Liver (tissue), 8 donors: ENCODE measurements at regions not wholly inside any gene's neighbourhood (a gene's known extent, or its start where the extent isn't known, plus 50 kb on each side); places are given as distances from the start of the nearest gene placed in this dataset.

Experiments used
- DNase-seq: peaks from one replicate; pipeline ENCODE4 v3.0.0-alpha.2; 2017; ENCODE audit warnings: low spot score
- H3K27ac ChIP-seq, 2 donors: one replicate each; pipeline ENCODE4 v1.7.0; 2013; ENCODE audit warnings: inconsistent platforms in 2 of 2, low read length in 2 of 2, control low read depth in 1 of 2, low read depth in 1 of 2, mild to moderate bottlenecking in 1 of 2
- H3K27me3 ChIP-seq, 4 donors: one replicate each; pipeline versions ENCODE4 v1.6.1 to v1.7.0; 2013; ENCODE audit warnings: low read length in 3 of 4, inconsistent platforms in 1 of 4, mild to moderate bottlenecking in 1 of 4, moderate library complexity in 1 of 4; ENCODE audit not compliant: control insufficient read depth in 4 of 4, insufficient read depth in 4 of 4
- H3K36me3 ChIP-seq, 4 donors: one replicate each; pipeline versions ENCODE4 v1.6.1 to v1.7.0; 2013; ENCODE audit warnings: low read length in 3 of 4, mild to moderate bottlenecking in 3 of 4, low read depth in 1 of 4, moderate library complexity in 1 of 4; ENCODE audit not compliant: control insufficient read depth in 4 of 4, insufficient read depth in 3 of 4
- H3K4me1 ChIP-seq, 4 donors: one replicate each; pipeline versions ENCODE4 v1.6.1 to v1.7.0; 2013; ENCODE audit warnings: low read length in 3 of 4, mild to moderate bottlenecking in 3 of 4, moderate library complexity in 1 of 4; ENCODE audit not compliant: control insufficient read depth in 4 of 4, insufficient read depth in 4 of 4
- H3K4me3 ChIP-seq, 3 donors: one replicate each; pipeline versions ENCODE4 v1.6.1 to v1.7.0; 2013; ENCODE audit warnings: low read length in 3 of 3, control low read depth in 1 of 3, low read depth in 1 of 3, mild to moderate bottlenecking in 1 of 3
- H3K9ac ChIP-seq, 2 donors: one replicate each; pipeline ENCODE4 v1.7.0; 2013; ENCODE audit warnings: low read length in 2 of 2, mild to moderate bottlenecking in 2 of 2, moderate library complexity in 2 of 2, control low read depth in 1 of 2, low read depth in 1 of 2
- H3K9me3 ChIP-seq, 4 donors: one replicate each; pipeline versions ENCODE4 v1.6.1 to v1.7.0; 2013; ENCODE audit warnings: low read length in 3 of 4; ENCODE audit not compliant: control insufficient read depth in 4 of 4
- EGR1 ChIP-seq, 2 donors: IDR thresholded peaks; 2 replicates each; pipeline ENCODE4 v1.6.1; 2016 to 2018; ENCODE audit warnings: antibody characterized with exemption in 2 of 2, low read depth in 2 of 2
- FOXA1 ChIP-seq: IDR thresholded peaks from 2 replicates; pipeline ENCODE4 v1.6.1; 2016; ENCODE audit warnings: antibody characterized with exemption
- FOXA2 ChIP-seq: IDR thresholded peaks from 2 replicates; pipeline ENCODE4 v1.6.1; 2016; ENCODE audit warnings: antibody characterized with exemption
- GABPA ChIP-seq, 2 donors: IDR thresholded peaks in 1 of 2; conservative IDR thresholded peaks in 1 of 2; 2 replicates each; pipeline ENCODE4 v1.6.1; 2016; ENCODE audit warnings: antibody characterized with exemption in 2 of 2, mild to moderate bottlenecking in 1 of 2, moderate library complexity in 1 of 2
- HNF4A ChIP-seq, 2 donors: conservative IDR thresholded peaks; 2 replicates each; pipeline ENCODE4 v1.6.1; 2016; ENCODE audit warnings: antibody characterized with exemption in 2 of 2, mild to moderate bottlenecking in 2 of 2
- HNF4G ChIP-seq: IDR thresholded peaks from 2 replicates; pipeline ENCODE4 v1.6.1; 2016; ENCODE audit warnings: antibody characterized with exemption
- JUND ChIP-seq, 2 donors: IDR thresholded peaks; 2 replicates each; pipeline ENCODE4 v1.6.1; 2016; ENCODE audit warnings: antibody characterized with exemption in 2 of 2
- NR2F2 ChIP-seq: IDR thresholded peaks from 2 replicates; pipeline ENCODE4 v1.6.1; 2016; ENCODE audit warnings: antibody characterized with exemption
- RAD21 ChIP-seq, 2 donors: IDR thresholded peaks; 2 replicates each; pipeline ENCODE4 v1.6.1; 2016; ENCODE audit warnings: antibody characterized with exemption in 2 of 2, mild to moderate bottlenecking in 2 of 2
- RXRA ChIP-seq, 2 donors: IDR thresholded peaks; 2 replicates each; pipeline ENCODE4 v1.6.1; 2017 to 2018; ENCODE audit warnings: antibody characterized with exemption in 2 of 2, mild to moderate bottlenecking in 1 of 2
- SP1 ChIP-seq: IDR thresholded peaks from 2 replicates; pipeline ENCODE4 v1.6.1; 2018; ENCODE audit warnings: antibody characterized with exemption, mild to moderate bottlenecking
- TAF1 ChIP-seq: conservative IDR thresholded peaks from 2 replicates; pipeline ENCODE4 v1.6.1; 2016; ENCODE audit warnings: antibody characterized with exemption, mild to moderate bottlenecking
- YY1 ChIP-seq: IDR thresholded peaks from 2 replicates; pipeline ENCODE4 v1.6.1; 2016; ENCODE audit warnings: antibody characterized with exemption, mild to moderate bottlenecking
- WGBS: extraction: QIAGEN DNeasy Blood & Tissue Kit; methylation state at CpG from one replicate; pipeline ENCODE4 v1.1.7; 2013; 5-methylcytosine and 5-hydroxymethylcytosine counted together
- TF ChIP-seq, protein P1 (sequence below): fragments of 150-350 bp; IDR thresholded peaks from 2 replicates; pipeline ENCODE4 v1.5.1; 2017; ENCODE audit warnings: improper control_type of control experiment, low read depth, low read length; ENCODE audit not compliant: missing input control
- TF ChIP-seq, protein P2 (sequence below): IDR thresholded peaks from 2 replicates; pipeline ENCODE4 v1.6.1; 2016; ENCODE audit warnings: antibody characterized with exemption, mild to moderate bottlenecking
- TF ChIP-seq, protein P3 (sequence below): IDR thresholded peaks from 2 replicates; pipeline ENCODE4 v1.6.1; 2016; ENCODE audit warnings: antibody characterized with exemption
- TF ChIP-seq, protein P4 (sequence below): IDR thresholded peaks from 2 replicates; pipeline ENCODE4 v1.6.1; 2016; ENCODE audit warnings: antibody characterized with exemption
- TF ChIP-seq, protein P5 (sequence below): IDR thresholded peaks from 2 replicates; pipeline ENCODE4 v1.6.1; 2016; ENCODE audit warnings: antibody characterized with exemption
- donor health status: healthy.
- donor health status: healthy.
- donor health status: healthy.
- donor health status: healthy.
- donor health status: healthy.

DNA sequence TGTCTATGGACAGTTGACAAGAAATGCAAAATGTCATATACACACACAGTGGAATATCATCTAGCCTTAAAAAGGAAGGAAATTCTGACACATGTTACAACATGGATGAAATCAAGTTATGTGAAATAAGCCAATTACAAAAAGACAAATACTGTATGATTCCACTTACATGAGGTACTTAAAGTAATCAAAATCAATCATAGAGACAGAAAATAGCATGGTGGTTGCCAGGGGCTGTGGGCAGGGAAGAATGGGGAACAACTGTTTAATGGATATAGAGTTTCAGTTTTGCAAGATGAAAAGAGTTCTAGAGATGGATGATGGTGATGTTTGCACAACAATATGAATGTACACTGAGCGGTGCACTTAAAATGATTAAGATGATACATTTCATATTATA is 613.8 kb upstream of the ZNF385D start:
- WGBS = 95% methylated on average over 1 of the region's 1 CpG
- Histone ChIP-seq H3K36me3 (no peaks in the 10 kb centered on the region), H3K4me3 (no peak overlapping the region), H3K27ac (no peak overlapping the region), H3K9ac (no peak overlapping the region), H3K4me1 (no peaks in the 10 kb centered on the region), H3K9me3 (no peaks in the 10 kb centered on the region), H3K27me3 (no peaks in the 10 kb centered on the region)
- DNase-seq = no peak
- TF ChIP-seq NR2F2 (no peak), FOXA2 (no peak), TAF1 (no peak), YY1 (no peak), HNF4G (no peak), JUND (IDR thresholded peaks at IDR 0.05) (no peak), RAD21 (IDR thresholded peaks at IDR 0.05) (no peak), RXRA (IDR thresholded peaks at IDR 0.05) (no peak), FOXA1 (no peak), HNF4A (conservative IDR thresholded peaks at IDR 0.05) (no peak)
- TF ChIP-seq, protein P1, sequence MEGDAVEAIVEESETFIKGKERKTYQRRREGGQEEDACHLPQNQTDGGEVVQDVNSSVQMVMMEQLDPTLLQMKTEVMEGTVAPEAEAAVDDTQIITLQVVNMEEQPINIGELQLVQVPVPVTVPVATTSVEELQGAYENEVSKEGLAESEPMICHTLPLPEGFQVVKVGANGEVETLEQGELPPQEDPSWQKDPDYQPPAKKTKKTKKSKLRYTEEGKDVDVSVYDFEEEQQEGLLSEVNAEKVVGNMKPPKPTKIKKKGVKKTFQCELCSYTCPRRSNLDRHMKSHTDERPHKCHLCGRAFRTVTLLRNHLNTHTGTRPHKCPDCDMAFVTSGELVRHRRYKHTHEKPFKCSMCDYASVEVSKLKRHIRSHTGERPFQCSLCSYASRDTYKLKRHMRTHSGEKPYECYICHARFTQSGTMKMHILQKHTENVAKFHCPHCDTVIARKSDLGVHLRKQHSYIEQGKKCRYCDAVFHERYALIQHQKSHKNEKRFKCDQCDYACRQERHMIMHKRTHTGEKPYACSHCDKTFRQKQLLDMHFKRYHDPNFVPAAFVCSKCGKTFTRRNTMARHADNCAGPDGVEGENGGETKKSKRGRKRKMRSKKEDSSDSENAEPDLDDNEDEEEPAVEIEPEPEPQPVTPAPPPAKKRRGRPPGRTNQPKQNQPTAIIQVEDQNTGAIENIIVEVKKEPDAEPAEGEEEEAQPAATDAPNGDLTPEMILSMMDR = no peak
- TF ChIP-seq, protein P2, sequence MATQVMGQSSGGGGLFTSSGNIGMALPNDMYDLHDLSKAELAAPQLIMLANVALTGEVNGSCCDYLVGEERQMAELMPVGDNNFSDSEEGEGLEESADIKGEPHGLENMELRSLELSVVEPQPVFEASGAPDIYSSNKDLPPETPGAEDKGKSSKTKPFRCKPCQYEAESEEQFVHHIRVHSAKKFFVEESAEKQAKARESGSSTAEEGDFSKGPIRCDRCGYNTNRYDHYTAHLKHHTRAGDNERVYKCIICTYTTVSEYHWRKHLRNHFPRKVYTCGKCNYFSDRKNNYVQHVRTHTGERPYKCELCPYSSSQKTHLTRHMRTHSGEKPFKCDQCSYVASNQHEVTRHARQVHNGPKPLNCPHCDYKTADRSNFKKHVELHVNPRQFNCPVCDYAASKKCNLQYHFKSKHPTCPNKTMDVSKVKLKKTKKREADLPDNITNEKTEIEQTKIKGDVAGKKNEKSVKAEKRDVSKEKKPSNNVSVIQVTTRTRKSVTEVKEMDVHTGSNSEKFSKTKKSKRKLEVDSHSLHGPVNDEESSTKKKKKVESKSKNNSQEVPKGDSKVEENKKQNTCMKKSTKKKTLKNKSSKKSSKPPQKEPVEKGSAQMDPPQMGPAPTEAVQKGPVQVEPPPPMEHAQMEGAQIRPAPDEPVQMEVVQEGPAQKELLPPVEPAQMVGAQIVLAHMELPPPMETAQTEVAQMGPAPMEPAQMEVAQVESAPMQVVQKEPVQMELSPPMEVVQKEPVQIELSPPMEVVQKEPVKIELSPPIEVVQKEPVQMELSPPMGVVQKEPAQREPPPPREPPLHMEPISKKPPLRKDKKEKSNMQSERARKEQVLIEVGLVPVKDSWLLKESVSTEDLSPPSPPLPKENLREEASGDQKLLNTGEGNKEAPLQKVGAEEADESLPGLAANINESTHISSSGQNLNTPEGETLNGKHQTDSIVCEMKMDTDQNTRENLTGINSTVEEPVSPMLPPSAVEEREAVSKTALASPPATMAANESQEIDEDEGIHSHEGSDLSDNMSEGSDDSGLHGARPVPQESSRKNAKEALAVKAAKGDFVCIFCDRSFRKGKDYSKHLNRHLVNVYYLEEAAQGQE = no peak
- TF ChIP-seq, protein P3, sequence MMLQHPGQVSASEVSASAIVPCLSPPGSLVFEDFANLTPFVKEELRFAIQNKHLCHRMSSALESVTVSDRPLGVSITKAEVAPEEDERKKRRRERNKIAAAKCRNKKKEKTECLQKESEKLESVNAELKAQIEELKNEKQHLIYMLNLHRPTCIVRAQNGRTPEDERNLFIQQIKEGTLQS = no peak
- TF ChIP-seq, protein P4, sequence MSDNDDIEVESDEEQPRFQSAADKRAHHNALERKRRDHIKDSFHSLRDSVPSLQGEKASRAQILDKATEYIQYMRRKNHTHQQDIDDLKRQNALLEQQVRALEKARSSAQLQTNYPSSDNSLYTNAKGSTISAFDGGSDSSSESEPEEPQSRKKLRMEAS = no peak

DNA sequence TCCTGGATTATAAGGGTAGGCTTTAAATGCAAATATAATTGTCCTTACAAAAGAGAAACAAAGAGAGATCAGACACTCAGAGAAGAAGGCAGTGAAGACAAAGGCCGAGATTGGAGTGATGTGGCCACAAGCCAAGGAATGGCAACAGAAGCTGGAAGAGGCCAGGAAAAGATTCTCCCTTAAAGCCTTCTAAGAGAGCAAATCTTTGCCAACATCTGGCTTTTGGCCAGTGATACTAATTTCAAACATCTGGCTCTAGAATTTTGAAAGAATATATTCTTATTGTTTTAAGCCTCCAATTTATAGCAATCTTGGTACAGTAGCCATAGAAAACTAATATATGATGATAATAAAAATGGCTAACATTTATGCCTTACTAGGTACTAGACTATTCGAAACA is 615.8 kb upstream of the ZNF385D start:
- Histone ChIP-seq H3K36me3 (no peaks in the 10 kb centered on the region), H3K9ac (no peak overlapping the region), H3K4me1 (peaks cover 0 to under 1% (median 0%) of the 10 kb centered on the region in 4 donors), H3K27me3 (no peaks in the 10 kb centered on the region), H3K9me3 (peaks cover 0 to 5% (median 0%) of the 10 kb centered on the region in 4 donors), H3K27ac (no peak overlapping the region), H3K4me3 (no peak overlapping the region)
- WGBS = 28% methylated on average over 2 of the region's 2 CpGs
- no peak for DNase-seq
- TF ChIP-seq, protein P5, sequence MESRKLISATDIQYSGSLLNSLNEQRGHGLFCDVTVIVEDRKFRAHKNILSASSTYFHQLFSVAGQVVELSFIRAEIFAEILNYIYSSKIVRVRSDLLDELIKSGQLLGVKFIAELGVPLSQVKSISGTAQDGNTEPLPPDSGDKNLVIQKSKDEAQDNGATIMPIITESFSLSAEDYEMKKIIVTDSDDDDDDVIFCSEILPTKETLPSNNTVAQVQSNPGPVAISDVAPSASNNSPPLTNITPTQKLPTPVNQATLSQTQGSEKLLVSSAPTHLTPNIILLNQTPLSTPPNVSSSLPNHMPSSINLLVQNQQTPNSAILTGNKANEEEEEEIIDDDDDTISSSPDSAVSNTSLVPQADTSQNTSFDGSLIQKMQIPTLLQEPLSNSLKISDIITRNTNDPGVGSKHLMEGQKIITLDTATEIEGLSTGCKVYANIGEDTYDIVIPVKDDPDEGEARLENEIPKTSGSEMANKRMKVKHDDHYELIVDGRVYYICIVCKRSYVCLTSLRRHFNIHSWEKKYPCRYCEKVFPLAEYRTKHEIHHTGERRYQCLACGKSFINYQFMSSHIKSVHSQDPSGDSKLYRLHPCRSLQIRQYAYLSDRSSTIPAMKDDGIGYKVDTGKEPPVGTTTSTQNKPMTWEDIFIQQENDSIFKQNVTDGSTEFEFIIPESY = no peak
- TF ChIP-seq JUND (IDR thresholded peaks at IDR 0.05) = no peak
- TF ChIP-seq GABPA (IDR thresholded peaks at IDR 0.05 in 1 of 2, conservative IDR thresholded peaks at IDR 0.05 in 1 of 2) = no peak
- TF ChIP-seq, protein P2 = no peak
- TF ChIP-seq, protein P4 = no peak
- no peak for TF ChIP-seq RXRA (IDR thresholded peaks at IDR 0.05)
- no peak for TF ChIP-seq YY1
- TF ChIP-seq RAD21 (IDR thresholded peaks at IDR 0.05) = no peak
- TF ChIP-seq HNF4G = no peak
- TF ChIP-seq EGR1 (IDR thresholded peaks at IDR 0.05; ENCODE audit: low read depth in 2 of 2) = no peak
- no peak for TF ChIP-seq FOXA1
- no peak for TF ChIP-seq FOXA2
- TF ChIP-seq NR2F2 = no peak
- TF ChIP-seq TAF1 = no peak
- no peak for TF ChIP-seq HNF4A (conservative IDR thresholded peaks at IDR 0.05)
- no peak for TF ChIP-seq SP1
